ENCODE measurements at regions not wholly inside any gene's neighbourhood (a gene's known extent, or its start where the extent isn't known, plus 50 kb on each side); places are given as distances from the start of the nearest gene placed in this dataset.

GRCh38 chr2:29974086-29974485, 52.7 kb upstream of the ALK start:
- ChIA-PET POLR2A (no interaction called here), CTCF (no interaction called here)
- no peak for DNase-seq (ENCODE audit: extremely low spot score)
- TF ChIP-seq CTCF (IDR thresholded peaks at IDR 0.05; ENCODE audit: control extremely low read depth, extremely low read depth, low read depth, missing control alignments) = no peak

- ChIA-PET POLR2A (no interaction called here), CTCF (no interaction called here)
- TF ChIP-seq CTCF (IDR thresholded peaks at IDR 0.05; ENCODE audit: control extremely low read depth, extremely low read depth, low read depth, missing control alignments) = no peak
- DNase-seq (ENCODE audit: extremely low spot score) = no peak
Observed at GRCh38 chr2:29977284-29977683, 55.9 kb upstream of the ALK start.

DNA sequence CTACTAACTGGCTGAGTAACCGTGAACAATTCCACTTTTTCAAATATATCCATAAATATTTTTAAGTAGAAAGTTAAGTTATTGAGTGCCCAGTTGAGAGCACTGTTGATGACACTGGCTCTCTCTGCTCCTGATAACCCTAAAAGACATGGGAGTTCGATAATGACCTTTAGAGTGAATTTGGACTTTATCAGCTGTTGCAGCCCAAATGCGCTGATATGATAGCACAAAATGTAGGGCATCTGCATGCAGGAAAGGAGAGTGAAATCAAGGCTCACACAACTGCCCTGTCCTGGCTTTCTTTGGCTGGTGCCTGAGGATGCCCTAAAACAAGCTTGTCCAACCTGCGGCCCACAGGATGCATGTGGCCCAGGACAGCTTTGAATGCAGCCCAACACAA, 60.0 kb upstream of the ALK start:
- POLR2A ChIA-PET = no interaction called here
- TF ChIP-seq CTCF (IDR thresholded peaks at IDR 0.05; ENCODE audit: control extremely low read depth, extremely low read depth, low read depth, missing control alignments) = no peak
- CTCF ChIA-PET = interaction anchor here (1.6 to 2.4 kb wide), 3 partner anchors 11 to 672 kb away, joined by 4 to 5 read pairs (median 4); no protein-coding TSS in a partner anchor
- no peak for DNase-seq (ENCODE audit: extremely low spot score)

DNA sequence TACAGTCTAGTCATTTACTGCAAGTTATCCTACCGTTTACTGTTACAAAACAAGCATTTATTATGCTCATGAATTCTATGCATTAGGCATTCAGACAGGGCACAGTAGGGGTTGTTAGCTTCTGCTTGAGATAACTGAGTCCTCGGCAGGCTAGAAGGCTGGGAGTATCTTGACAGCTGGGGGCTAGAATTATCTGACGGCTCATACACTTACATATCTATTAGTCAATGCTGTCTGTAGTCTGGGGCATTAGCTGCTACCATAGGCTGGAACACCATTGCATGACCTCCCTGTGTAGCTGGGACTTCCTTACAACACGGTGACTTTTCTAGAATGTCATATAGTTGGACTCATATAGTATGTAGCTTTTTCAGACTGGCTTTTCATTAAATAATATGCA, 61.9 kb upstream of the ALK start:
- ChIA-PET CTCF (interaction anchor here (1.0 to 1.7 kb wide), 2 partner anchors 12 to 106 kb away, joined by 3 to 4 read pairs; no protein-coding TSS in a partner anchor), POLR2A (no interaction called here)
- no peak for TF ChIP-seq CTCF (IDR thresholded peaks at IDR 0.05; ENCODE audit: control extremely low read depth, extremely low read depth, low read depth, missing control alignments)
- no peak for DNase-seq (ENCODE audit: extremely low spot score)

DNA sequence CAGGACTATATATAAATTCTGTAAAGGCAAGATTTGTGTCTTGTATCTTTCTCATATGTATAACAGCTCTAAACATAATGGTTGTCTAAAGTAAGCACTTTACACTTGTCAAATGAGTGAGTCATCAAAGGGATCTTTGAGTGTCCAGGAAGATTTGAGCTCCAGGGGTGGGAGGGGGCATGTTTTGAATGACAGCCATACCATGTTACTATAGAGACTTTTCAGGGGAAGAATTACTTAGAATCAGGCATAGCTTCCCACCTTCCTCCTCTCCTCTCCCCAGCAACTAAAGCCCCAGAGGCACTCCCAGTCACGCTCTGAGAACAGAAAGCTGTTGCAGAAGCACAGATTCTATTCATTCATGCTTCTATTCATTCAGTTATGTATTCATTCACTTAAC, 65.8 kb upstream of the ALK start:
- POLR2A ChIA-PET = no interaction called here

GRCh38 chr2:29990129-29990528, 68.7 kb upstream of the ALK start:
- CTCF ChIA-PET = no interaction called here
- POLR2A ChIA-PET = no interaction called here
- no peak for DNase-seq (ENCODE audit: extremely low spot score)
- TF ChIP-seq CTCF (IDR thresholded peaks at IDR 0.05; ENCODE audit: control extremely low read depth, extremely low read depth, low read depth, missing control alignments) = no peak

More for the DNA sequence above, 65.8 kb upstream of the ALK start:
- no peak for TF ChIP-seq CTCF (IDR thresholded peaks at IDR 0.05; ENCODE audit: control extremely low read depth, extremely low read depth, low read depth, missing control alignments)
- DNase-seq (ENCODE audit: extremely low spot score) = no peak
- CTCF ChIA-PET = no interaction called here

DNA sequence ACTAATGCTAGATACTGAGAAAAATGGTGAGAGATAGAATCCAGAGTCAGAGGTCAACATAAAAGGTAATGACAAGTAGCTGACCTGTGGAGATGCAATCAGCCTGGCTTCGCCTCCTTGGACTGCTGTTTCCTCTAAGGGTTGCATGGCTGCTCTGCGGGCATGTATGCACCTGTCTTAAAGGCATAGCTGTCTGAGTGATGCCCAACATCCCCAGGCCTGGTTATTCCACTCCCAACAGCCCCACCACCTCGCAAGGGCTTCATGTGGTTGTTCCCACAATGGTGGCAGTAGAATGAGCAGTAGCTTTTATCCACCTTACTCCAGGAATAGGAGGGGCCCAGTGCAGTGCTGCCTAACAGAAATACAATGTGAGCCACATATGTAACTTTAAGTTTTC, 69.7 kb upstream of the ALK start:
- CTCF ChIA-PET = no interaction called here
- POLR2A ChIA-PET = no interaction called here
- TF ChIP-seq CTCF (IDR thresholded peaks at IDR 0.05; ENCODE audit: control extremely low read depth, extremely low read depth, low read depth, missing control alignments) = no peak
- DNase-seq (ENCODE audit: extremely low spot score) = no peak

Data from GM10248 (cell line).